ENCODE measurements at regions not wholly inside any gene's neighbourhood (a gene's known extent, or its start where the extent isn't known, plus 50 kb on each side); places are given as distances from the start of the nearest gene placed in this dataset.
"Not testable (repeated sequence)": the region's sequence is repeated elsewhere in the genome, so short reads cannot be mapped to it uniquely, and the experiment has no call there.

DNA sequence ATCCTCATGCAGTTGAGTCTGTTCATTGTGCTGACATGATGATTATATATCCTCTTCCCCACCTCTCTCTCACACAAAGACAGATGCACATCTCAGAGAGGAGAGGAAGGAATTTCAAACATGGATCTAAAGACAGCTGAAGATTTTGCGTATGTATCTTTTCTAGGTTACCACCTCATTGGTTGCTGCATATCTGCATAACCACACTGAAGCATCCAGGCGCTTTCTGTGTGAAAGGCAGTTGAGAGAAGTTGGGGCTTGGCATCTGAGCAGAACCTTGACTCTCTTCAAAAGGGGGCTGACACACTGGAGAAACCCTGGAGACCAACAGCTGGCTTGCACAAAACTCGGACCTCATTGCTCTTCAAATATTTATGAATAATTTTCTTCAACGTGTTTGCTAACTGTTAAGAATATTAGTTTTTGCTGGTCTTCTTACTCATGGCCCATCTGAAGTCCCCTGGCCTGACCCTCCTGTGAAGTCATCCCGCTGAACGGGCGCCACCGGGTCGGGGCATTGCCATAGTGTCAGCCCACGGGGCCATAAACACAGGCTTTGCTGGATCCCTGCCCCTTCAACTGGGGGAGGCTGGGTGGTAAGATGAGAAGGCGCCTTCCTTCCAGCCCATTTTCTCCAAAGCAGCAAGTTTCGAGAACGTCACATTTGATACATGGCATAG is 593.2 kb upstream of the CLINT1 start:
- Histone ChIP-seq H3K27ac (no peak overlapping the region), H3K4me3 (no peak overlapping the region), H3K36me3 (no peaks in the 10 kb centered on the region), H3K9ac (ENCODE audit: low read depth in 2 of 2, low read length in 2 of 2) (no peak overlapping the region), H3K9me3 (no peaks in the 10 kb centered on the region), H3K27me3 (no peaks in the 10 kb centered on the region), H3K4me1 (no peaks in the 10 kb centered on the region)
- TF ChIP-seq, protein P1, sequence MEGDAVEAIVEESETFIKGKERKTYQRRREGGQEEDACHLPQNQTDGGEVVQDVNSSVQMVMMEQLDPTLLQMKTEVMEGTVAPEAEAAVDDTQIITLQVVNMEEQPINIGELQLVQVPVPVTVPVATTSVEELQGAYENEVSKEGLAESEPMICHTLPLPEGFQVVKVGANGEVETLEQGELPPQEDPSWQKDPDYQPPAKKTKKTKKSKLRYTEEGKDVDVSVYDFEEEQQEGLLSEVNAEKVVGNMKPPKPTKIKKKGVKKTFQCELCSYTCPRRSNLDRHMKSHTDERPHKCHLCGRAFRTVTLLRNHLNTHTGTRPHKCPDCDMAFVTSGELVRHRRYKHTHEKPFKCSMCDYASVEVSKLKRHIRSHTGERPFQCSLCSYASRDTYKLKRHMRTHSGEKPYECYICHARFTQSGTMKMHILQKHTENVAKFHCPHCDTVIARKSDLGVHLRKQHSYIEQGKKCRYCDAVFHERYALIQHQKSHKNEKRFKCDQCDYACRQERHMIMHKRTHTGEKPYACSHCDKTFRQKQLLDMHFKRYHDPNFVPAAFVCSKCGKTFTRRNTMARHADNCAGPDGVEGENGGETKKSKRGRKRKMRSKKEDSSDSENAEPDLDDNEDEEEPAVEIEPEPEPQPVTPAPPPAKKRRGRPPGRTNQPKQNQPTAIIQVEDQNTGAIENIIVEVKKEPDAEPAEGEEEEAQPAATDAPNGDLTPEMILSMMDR (IDR thresholded peaks at IDR 0.05), result no peak
- no peak for DNase-seq
- intact Hi-C loops (cut with DNase I), result no loop called here

DNA sequence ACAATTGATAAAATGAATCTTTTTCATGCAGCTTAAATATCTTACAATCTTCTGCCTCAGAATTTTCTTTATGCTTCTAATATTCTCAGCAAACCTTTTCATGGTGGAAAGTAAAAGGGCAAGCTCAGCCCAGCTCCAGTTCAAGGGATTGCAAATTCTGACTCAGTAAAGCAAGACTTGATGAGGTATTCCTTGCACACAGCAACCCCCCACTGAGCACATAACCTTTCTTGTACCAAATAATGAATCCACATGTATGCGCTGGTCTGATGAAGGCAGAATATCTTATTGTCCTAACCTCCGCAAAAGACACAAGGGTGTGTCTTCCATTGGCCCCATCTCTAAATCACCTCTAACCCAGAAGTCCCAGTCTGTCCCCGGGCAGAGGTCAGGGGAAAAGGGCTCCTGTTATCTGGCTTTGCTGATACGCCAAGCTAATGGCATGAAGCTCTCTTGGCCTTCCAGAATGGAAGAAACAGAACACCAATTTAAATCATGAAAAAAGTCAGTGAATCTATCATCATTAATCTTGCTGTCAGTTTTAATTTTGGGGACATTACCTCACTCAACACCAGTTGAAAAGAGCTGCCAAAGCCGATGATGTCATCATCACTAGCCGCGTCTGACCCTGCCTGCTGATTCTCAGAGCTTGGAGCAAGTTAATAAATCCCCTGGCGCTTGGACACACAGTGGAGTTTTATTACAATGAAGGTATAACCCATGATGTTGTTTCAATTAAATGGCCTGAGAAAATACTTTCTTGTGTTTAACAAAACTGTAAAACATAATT is 592.5 kb upstream of the CLINT1 start:
- Histone ChIP-seq H3K36me3 (no peaks in the 10 kb centered on the region), H3K27ac (no peak overlapping the region), H3K4me1 (no peaks in the 10 kb centered on the region), H3K27me3 (no peaks in the 10 kb centered on the region), H3K4me3 (no peak overlapping the region), H3K9ac (ENCODE audit: low read depth in 2 of 2, low read length in 2 of 2) (no peak overlapping the region), H3K9me3 (no peaks in the 10 kb centered on the region)
- TF ChIP-seq, protein P1 (IDR thresholded peaks at IDR 0.05), result no peak
- DNase-seq, result peak; percentile 24
- intact Hi-C loops (cut with DNase I), result no loop called here

DNA sequence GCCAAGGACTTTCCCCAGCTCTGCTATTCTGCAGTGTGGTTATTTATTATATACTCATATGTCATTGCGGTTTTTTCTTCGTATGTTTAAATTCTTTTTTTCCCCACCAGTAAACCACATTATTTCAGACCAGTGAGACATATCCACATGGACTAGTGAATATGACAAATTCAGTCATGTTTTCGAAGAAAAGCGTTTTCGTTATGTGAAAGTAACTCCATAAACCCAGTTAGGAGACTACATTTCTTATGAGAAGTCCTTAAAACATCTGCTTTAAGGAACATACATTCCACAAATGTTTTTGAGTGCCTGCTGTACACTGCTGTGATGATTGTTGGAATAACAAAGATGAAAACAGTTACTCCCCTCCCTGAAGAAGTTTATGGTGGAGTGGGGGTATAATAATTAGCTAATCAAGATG is 591.8 kb upstream of the CLINT1 start:
- intact Hi-C loops (cut with DNase I), result no loop called here
- Histone ChIP-seq H3K36me3 (no peaks in the 10 kb centered on the region), H3K27ac (no peak overlapping the region), H3K27me3 (no peaks in the 10 kb centered on the region), H3K4me3 (no peak overlapping the region), H3K9ac (ENCODE audit: low read depth in 2 of 2, low read length in 2 of 2) (no peak overlapping the region), H3K9me3 (no peaks in the 10 kb centered on the region), H3K4me1 (no peaks in the 10 kb centered on the region)
- no peak for DNase-seq
- TF ChIP-seq, protein P1 (IDR thresholded peaks at IDR 0.05), result no peak

DNA sequence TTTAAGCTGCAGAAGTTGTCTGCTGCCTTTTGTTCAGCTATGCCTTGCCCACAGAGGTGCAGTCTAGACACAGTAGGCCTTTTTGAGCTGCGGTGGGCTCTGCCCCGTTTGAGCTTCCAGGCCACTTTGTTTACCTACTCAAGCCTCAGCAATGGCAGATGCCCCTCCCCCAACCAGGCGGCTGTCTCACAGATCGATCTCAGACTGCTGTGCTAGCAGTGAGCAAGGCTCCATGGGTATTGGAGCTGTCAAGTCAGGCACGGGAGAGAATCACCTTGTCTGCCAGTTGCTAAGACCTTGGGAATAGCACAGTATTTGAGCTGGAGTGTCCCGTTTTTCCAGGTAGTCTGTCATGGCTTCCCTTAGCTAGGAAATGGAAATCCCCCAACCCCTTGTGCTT is 587.8 kb upstream of the CLINT1 start:
- H3K27me3 ChIP-seq; DNase-seq; H3K36me3 ChIP-seq; H3K9ac ChIP-seq (ENCODE audit: low read depth in 2 of 2, low read length in 2 of 2); H3K9me3 ChIP-seq; intact Hi-C loops (cut with DNase I); H3K27ac ChIP-seq; H3K4me1 ChIP-seq; H3K4me3 ChIP-seq: not testable (repeated sequence)

DNA sequence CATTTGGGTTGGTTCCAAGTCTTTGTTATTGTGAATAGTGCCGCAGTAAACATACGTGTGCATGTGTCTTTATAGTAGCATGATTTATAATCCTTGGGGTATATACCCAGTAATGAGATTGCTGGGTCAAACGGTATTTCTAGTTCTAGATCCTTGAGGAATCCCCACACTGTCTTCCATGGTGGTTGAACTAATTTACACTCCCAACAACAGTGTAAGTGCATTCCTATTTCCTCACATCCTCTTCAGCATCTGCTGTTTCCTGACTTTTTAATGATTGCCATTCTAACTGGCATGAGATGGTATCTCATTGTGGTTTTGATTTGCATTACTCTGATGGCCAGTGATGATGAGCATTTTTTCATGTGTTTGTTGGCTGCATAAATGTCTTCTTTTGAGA is 580.3 kb upstream of the CLINT1 start:
- H3K9me3 ChIP-seq; DNase-seq; H3K27ac ChIP-seq; H3K4me1 ChIP-seq; H3K4me3 ChIP-seq; H3K27me3 ChIP-seq; intact Hi-C loops (cut with DNase I); H3K9ac ChIP-seq (ENCODE audit: low read depth in 2 of 2, low read length in 2 of 2); H3K36me3 ChIP-seq: not testable (repeated sequence)

DNA sequence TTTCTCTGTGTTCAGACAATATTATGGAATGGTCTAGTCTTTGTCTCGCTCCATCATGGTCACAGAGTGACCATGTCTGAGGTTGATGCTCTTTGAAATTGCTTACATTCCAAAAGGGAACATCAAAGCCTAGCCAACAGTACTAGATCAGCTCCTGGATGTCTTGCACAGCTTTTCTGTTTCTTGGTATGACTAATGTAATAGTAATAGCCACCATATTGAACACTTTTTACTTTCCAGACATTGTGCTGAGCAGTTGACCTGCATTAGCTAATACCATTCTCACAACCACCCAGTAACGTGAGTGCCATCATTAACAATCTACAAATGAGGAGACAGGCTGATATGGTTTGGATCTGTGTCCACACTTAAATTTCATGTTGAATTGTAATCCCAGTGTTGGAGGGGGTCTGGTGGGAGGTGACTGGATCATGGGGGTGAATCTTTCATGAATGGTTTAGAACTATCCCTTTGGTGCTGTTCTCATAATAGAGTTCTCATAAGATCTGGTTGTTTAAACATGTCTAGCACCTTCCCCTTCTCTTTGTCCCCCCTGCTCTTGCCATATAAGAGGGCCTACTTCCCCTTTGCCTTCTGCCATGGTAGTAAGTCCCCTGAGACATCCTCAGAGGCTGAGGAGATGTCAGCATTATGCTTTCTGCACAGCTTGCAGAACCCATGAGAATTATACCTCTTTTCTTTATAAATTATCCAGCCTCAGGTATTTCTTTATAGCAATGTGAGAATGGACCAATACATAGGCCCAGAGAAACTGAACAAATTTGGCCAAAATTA is 577.5 kb upstream of the CLINT1 start:
- no peak overlapping the region for H3K9ac ChIP-seq (ENCODE audit: low read depth in 2 of 2, low read length in 2 of 2)
- no peaks in the 10 kb centered on the region for H3K36me3 ChIP-seq
- TF ChIP-seq, protein P1 (IDR thresholded peaks at IDR 0.05), result no peak
- H3K27ac ChIP-seq, result no peak overlapping the region
- H3K4me3 ChIP-seq, result no peak overlapping the region
- H3K4me1 ChIP-seq, result no peaks in the 10 kb centered on the region
- intact Hi-C loops (cut with DNase I), result no loop called here
- no peaks in the 10 kb centered on the region for H3K9me3 ChIP-seq
- DNase-seq, result no peak
- no peaks in the 10 kb centered on the region for H3K27me3 ChIP-seq

Measured in colonic mucosa (tissue), 4 donors.